ENCODE measurements at regions not wholly inside any gene's neighbourhood (a gene's known extent, or its start where the extent isn't known, plus 50 kb on each side); places are given as distances from the start of the nearest gene placed in this dataset.

GRCh38 chr20:11712639-11713160 lies 205.0 kb upstream of the BTBD3 start:
- no peak for DNase-seq

GRCh38 chr20:11714886-11715285 lies 202.8 kb upstream of the BTBD3 start:
- no peak for DNase-seq

- no peak for DNase-seq
Observed at GRCh38 chr20:11716239-11716944, 201.3 kb upstream of the BTBD3 start.

GRCh38 chr20:11716945-11717248 lies 200.8 kb upstream of the BTBD3 start:
- no peak for DNase-seq

GRCh38 chr20:11717562-11717961 lies 200.1 kb upstream of the BTBD3 start:
- no peak for DNase-seq

- no peak for DNase-seq
Observed at GRCh38 chr20:11718474-11719094, 199.1 kb upstream of the BTBD3 start.

- DNase-seq: no peak
Observed at GRCh38 chr20:11719153-11719552, 198.5 kb upstream of the BTBD3 start.

GRCh38 chr20:11721411-11721810 lies 196.3 kb upstream of the BTBD3 start:
- DNase-seq: no peak

- DNase-seq: no peak
Observed at GRCh38 chr20:11724097-11724496, 193.6 kb upstream of the BTBD3 start.

- DNase-seq: peak; percentile 43
Observed at GRCh38 chr20:11726026-11726425, 191.7 kb upstream of the BTBD3 start.

- no peak for DNase-seq
Observed at GRCh38 chr20:11727708-11728107, 190.0 kb upstream of the BTBD3 start.

GRCh38 chr20:11728937-11729336 lies 188.8 kb upstream of the BTBD3 start:
- DNase-seq: no peak

GRCh38 chr20:11729806-11730205 lies 187.9 kb upstream of the BTBD3 start:
- DNase-seq: no peak

GRCh38 chr20:11734431-11734830 lies 183.3 kb upstream of the BTBD3 start:
- DNase-seq: no peak

GRCh38 chr20:11738852-11739251 lies 178.8 kb upstream of the BTBD3 start:
- no peak for DNase-seq

GRCh38 chr20:11740975-11741374 lies 176.7 kb upstream of the BTBD3 start:
- DNase-seq: no peak

- DNase-seq: no peak
Observed at GRCh38 chr20:11745145-11745544, 172.5 kb upstream of the BTBD3 start.

- no peak for DNase-seq
Observed at GRCh38 chr20:11748436-11748835, 169.3 kb upstream of the BTBD3 start.

- DNase-seq: no peak
Observed at GRCh38 chr20:11752336-11752735, 165.4 kb upstream of the BTBD3 start.

GRCh38 chr20:11753155-11753554 lies 164.5 kb upstream of the BTBD3 start:
- DNase-seq: no peak

GRCh38 chr20:11754451-11754850 lies 163.2 kb upstream of the BTBD3 start:
- DNase-seq: no peak

GRCh38 chr20:11755071-11755841 lies 162.4 kb upstream of the BTBD3 start:
- DNase-seq: no peak

GRCh38 chr20:11761497-11761896 lies 156.2 kb upstream of the BTBD3 start:
- DNase-seq: no peak

- no peak for DNase-seq
Observed at GRCh38 chr20:11766961-11767360, 150.7 kb upstream of the BTBD3 start.
